ENCODE measurements at regions not wholly inside any gene's neighbourhood (a gene's known extent, or its start where the extent isn't known, plus 50 kb on each side); places are given as distances from the start of the nearest gene placed in this dataset.
"Not testable (repeated sequence)": the region's sequence is repeated elsewhere in the genome, so short reads cannot be mapped to it uniquely, and the experiment has no call there.

DNA sequence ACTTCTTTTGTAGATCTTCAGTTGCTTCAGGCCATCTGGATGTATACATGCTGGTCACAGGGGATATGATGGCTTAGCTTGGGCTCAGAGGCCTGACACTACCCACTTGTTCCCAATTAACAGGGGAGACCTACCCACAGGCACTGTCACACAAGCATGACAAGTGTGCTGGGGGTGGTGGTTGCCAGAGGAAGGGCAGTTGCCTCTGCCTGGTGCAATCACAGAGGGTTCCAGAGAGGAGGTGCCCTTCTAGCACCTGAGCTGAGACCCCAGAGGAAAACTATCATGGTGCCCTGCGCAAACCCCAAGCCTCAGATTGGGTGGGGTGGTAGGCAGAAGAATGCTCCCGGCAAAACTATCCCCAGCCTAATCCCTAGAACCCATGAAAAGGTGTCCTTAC is 65.6 kb upstream of the NANOS1 start:
- DNase-seq = no peak

DNA sequence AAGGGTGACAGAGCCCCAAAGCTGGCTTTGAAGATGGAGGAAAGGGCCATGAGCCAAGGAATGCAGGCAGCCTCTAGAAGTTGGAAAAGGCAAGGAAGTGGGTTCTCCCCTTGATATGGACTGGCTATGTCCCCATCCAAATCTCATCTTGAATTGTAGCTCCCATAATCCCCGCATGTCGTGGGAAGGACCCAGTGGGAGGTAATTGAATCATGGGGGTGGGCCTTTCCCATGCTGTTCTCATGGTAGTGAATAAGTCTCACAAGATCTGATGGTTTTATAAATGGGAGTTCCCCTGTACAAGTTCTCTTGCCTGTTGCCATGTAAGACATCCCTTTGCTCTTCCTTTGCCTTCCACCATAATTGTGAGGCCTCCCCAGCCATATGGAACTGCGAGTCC is 65.0 kb upstream of the NANOS1 start:
- DNase-seq = not testable (repeated sequence)

- no peak for DNase-seq
These were observed 64.4 kb upstream of the NANOS1 start for GRCh38 chr10:118965096-118965495.

DNA sequence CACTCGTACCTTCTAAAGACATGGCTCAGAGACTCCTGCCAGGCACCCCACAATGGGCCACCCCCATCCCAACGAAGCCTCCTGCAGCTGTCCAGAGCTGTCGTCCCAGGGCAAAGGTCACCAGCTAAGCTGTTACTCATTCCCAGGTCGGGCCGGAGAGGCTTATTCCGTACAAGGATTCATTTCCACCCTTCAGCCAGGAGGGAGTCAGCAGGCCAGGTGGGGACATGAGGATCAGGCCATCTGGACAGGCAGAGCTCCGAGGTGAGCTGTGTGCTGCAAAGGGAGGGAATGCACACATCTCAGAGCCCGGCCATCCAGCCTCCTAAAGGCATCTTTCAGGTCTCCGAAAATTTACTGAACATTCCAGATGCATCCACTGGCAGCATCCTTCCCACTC is 63.9 kb upstream of the NANOS1 start:
- DNase-seq = no peak

- DNase-seq = peak in 11 of 58 donors; percentile 10 to 55 (median 32)
These were observed 63.3 kb upstream of the NANOS1 start for GRCh38 chr10:118966076-118966849.

DNA sequence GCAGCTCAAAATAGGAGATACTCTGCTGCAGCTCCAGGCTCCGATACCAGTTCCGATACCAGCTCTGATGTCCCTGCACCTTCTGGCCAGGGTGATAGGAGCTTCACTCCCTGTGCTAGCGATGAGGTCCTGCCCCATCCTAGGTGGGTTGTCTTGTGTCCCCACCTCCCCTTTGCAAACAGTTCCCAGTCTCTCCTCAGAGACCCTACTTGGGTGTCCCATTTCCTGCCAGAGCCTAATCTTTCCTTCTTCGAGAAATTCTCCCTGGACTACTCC is 62.7 kb upstream of the NANOS1 start:
- no peak for DNase-seq

GRCh38 chr10:118967160-118967559 is 62.4 kb upstream of the NANOS1 start:
- DNase-seq = no peak

DNA sequence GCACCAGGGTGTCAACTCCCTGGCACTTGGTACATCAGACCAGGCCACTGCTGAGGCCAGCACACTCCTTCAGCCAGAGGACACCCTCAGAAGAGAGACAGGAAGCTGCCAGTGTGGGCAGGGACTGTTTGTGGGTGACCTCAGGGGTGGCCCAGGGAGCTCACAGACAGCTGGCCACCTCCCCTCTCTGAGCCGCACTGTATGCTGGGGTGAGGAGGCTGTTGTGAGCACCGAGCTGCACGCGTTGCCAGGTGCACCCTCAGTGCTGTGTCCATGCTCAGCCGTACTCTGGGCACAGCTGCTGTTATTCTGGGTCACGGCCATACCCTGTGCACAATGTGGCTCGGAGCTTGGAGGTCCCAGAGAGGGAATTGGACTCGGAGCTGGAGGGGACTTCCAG is 61.5 kb upstream of the NANOS1 start:
- no peak for DNase-seq

- DNase-seq = no peak
These were observed 61.0 kb upstream of the NANOS1 start for GRCh38 chr10:118968482-118968881.

- no peak for DNase-seq
These were observed 60.5 kb upstream of the NANOS1 start for GRCh38 chr10:118969014-118969413.

DNA sequence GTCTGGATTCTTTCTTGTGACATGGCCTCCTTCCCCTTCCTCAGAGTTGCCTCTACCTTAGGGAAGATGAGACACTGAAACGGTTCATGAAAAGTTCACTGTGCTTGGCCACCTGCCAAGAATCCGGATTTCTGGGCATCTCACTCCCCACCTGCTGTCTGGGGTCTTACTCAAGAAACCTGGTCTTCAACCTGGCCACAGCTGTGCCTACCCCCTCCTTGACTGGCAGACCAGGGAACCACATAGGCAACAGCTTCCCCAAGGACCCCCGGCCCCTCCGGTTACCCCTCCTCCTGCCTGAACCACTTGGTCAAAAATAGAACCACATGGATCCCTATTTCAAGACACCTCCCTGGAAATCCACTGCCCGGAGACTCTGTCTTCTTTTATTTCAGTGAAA is 58.7 kb upstream of the NANOS1 start:
- DNase-seq = no peak

DNA sequence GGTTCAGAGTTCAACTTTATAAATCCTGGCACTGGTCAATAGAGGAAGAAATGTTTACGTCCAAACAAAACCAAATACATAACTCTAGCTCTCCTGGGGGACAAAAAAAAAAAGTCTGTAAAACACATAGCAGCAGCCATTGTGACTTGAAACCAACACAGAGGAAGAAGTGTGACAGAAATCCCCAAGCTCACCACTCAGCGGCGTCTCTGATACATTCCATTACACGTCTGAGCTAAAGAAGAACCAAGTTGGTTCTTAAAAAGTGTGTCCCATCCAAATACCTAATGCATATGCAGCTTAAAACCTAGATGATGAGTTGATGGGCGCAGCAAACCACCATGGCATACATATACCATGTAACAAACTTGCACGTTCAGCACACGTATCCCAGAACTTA is 58.3 kb upstream of the NANOS1 start:
- DNase-seq = no peak

- DNase-seq = no peak
These were observed 57.6 kb upstream of the NANOS1 start for GRCh38 chr10:118971876-118972275.

- no peak for DNase-seq
These were observed 55.8 kb upstream of the NANOS1 start for GRCh38 chr10:118973744-118974143.

GRCh38 chr10:118974951-118975350 is 54.6 kb upstream of the NANOS1 start:
- DNase-seq = no peak

GRCh38 chr10:118976219-118976618 is 53.3 kb upstream of the NANOS1 start:
- not testable (repeated sequence) for DNase-seq

DNA sequence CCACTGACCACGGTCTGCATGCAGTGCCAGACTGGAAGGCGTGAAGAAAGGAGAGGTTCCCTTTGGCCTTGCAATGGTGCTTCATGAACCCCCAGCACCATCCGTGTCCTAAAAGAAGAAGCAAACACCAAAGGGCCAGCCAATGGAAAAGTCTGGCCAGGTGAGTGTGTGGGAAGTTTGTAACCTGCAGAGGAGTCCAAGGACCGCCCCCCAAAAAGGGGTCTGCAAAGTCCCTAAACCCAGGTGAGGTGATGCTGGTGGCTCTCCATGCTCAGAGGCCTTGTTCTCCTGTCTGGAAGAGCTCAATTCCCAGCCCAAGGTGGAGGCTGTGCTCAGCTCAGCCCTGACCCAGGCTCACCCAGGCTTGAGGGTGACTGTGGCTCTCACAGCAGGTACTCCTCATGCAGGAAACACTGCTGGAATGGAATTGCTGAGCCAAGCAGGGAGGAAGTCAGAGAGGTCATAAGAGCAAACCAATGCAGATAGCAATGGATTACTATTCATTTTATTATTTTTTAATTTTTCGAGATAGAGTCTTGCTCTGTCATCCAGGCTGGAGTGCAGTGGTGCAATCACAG is 52.4 kb upstream of the NANOS1 start:
- DNase-seq = no peak

DNA sequence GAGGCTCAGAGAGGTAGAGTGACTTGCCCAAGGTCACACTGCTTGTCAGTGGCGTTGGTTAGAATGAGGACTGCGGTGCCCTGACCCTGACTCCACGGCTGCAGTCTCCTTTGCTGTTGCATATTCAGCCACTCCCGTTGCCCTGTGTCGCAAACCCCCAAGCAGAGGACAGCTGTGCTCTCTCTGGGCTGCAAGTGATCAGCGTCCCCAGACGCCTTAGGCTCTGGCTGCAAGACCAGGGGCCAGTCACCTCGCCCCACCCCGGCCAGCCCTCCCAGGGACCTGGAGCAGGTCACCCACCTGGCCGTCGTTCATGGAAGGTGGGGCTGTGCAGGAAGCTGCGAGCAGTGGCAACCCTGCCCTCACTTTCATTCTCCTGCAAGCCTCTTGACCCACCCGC is 51.7 kb upstream of the NANOS1 start:
- no peak for DNase-seq

DNA sequence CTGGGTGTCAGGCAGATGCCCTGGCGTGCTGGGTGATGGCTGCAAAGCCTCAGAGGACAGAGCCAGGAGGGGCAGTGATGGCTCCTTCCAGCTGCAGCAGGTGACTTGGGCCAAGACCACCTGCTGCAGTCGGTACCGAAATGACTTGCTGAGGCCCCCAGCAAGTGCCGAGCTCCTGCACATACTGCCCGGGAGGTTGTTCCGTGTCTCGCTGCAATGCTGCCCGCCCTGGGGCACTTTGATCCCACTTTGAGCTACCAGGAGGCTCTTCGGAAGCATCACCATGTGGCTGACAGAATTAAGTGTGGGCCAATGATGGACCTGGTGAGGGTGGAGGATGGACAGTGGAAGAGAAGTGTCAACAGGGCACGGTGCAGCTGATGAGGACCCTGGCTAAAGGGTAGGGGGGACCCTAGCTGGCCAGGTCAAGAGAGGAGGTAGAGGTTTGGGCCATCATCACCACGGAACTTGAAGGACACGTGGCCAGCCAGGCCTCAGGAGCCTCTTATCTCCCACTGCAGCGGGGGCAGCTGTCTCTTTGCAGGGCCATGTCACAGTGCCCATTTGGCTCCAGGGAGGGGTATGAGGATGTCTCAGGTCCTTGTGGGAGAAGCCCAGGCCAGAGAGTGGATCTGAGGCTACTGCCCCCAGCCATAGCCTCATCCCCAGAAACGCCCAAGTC is 51.1 kb upstream of the NANOS1 start:
- DNase-seq = no peak

- no peak for DNase-seq
These were observed 50.5 kb upstream of the NANOS1 start for GRCh38 chr10:118978998-118979350.

DNA sequence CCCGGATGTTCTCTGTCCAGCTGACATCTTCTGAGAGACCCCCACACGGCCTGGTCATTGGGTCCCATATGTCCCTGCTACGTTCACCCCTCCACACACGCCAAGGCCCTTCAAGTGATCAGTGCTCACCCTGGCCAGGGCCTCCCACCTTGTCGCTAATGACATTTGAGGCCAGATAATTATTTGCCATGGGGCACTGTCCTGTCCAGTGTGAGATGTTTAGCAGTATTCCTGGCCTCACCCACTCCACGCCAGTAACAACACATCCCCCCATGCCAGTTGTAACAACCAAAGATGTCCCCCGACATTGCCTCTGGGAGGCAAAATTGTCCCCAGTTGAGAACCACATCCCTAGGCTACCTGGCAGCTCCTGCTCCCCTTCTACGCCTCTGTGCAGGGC is 49.9 kb upstream of the NANOS1 start:
- no peak for DNase-seq
